Kidney capillary endothelial cell (primary cell): ENCODE measurements at regions not wholly inside any gene's neighbourhood (a gene's known extent, or its start where the extent isn't known, plus 50 kb on each side); places are given as distances from the start of the nearest gene placed in this dataset.

Source experiments
- DNase-seq: peaks from one replicate; pipeline ENCODE4 v3.0.0-alpha.2; 2018; ENCODE audit warnings: low spot score

- DNase-seq, result peak; percentile 94
Measured at GRCh38 chr6:21885532-21886114, 292.1 kb downstream of the SOX4 start.

GRCh38 chr6:21886542-21887151 is 293.1 kb downstream of the SOX4 start:
- DNase-seq, result no peak

DNA sequence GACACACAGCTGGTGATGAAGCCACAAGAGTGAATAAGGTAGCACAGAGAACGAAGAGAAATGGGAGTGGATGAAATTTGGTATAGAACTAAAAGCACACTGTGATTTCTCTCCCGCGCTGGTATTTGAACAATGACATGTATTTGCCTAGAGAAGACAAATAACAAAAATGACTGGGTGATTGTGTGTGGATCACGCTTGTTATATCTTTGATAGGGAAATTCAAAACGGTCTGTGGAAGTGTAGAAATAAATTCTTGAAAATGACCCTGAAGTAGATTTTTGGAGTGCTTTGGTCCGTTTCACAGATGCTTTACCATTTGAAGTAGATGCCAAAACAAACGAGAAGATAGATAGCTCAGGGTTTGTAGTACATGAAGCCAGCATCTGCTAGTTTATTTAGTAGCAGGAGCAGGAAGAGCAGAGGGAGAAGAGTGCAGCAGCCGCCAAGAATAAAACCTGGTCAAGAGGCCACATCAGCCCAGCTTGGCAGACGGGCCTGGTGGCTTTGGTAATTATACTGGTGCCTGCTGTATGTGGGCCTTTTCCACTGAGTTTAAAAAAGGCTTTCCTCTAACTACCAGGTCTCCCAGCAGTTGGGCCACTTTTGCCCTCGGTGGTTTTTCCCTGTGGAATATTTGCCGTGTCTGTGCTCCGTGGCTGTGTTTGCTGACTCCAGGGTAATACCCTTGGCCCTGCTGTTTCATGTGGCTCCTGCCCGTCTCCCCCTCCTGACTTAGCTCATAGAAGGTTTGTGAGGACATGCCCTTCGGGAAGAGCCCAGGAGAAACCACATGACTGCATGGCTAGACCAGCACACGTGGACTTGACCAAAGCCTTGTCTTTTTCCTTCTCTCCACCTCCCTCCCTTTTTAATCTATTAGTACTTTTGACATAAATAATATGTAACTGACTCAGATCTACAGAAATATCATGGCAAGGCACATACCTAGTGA is 294.0 kb downstream of the SOX4 start:
- DNase-seq, result no peak

GRCh38 chr6:21891080-21891479 is 297.5 kb downstream of the SOX4 start:
- DNase-seq, result no peak

GRCh38 chr6:21893793-21894192 is 300.2 kb downstream of the SOX4 start:
- DNase-seq, result no peak

DNA sequence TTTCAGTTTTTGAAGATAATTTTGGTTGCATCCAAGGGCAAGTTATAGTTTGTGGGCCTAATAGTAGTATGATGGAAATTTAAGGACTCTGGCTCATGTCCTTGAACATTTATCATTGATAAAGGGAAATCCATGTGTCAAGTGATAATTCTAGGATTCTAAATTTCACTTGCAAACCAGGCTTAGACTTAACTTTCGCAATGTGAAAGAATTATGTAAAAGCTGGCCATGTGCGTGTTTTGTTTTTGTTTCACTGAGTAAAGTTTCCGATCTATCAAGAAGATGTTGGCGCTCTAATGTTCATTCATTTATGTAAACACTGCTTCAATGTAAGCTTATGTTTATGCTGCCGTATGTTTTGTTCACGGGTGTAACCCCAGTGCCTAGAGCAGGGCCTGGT is 302.0 kb downstream of the SOX4 start:
- no peak for DNase-seq

DNA sequence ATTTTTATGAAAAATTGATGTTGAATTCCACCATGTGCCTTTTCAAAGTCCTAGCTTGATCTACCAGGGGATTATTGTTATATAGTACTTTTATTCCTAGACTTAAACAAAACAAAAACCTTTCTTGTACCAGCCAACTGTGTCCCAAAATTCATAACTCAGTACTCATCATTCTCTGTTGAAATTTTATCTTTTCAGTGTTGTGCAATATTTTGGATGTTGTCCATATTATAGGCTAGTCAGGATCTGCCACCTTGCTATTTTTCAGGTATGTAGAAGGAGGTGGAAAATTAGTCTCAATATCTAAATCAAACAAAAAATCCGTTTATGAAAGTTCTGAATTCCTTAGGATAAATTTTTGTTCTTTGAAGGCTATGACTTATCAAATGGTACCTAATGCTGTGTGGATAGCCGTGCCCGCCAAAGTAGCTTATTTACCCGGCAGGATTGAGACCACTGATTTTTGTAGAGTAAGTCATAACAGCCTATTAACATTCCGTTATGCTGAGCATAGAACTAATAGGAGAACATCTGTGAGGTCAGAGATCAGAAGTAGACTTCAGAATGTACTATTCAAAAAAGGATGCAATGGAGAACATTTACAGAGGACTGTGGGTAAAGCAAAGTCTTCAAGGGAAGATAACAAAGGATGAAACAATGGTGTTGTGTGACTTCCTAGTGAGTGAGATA is 304.7 kb downstream of the SOX4 start:
- no peak for DNase-seq

DNA sequence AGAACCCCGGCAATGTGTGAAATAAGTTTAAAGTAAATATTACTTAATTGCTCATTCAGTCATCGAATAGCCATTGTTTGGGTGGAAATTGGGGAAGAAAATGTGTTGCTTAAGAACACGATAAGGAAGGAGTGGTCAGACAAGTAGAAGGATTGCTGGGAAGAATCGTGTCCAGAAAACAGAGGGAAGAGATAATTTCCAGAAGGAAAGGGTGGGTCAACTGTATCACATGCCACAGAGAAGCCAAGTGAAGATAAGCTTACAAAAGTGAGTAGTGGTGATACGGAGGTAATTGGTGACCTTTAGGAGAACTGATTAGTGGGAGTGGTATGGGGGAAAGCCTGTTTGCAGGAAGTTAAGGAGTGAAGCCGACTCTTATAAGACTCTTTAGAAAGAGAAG is 306.2 kb downstream of the SOX4 start:
- DNase-seq, result no peak

GRCh38 chr6:21900730-21901129 is 307.2 kb downstream of the SOX4 start:
- DNase-seq, result peak; percentile 8

GRCh38 chr6:21902628-21903169 is 309.1 kb downstream of the SOX4 start:
- DNase-seq, result no peak

DNA sequence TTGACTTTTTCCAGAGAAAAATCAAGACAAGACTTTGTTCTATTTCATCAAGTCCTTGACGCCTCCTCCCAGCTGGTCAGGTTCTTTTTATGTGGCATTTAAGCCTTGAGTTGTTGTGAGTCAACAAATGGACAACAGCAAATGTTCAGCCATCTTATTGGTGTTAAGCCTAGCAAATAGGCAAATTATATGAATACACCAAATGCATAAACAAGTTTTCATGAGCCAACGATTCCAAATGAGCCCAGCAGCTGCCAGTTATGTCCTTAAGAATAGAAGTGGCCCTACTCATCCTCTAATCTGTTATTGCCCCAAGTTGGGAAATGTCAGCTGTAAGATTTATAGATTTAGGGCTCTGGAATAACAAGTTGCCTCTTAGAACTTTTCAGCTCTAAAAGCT is 312.0 kb downstream of the SOX4 start:
- DNase-seq, result no peak

- no peak for DNase-seq
Measured at GRCh38 chr6:21906826-21907225, 313.3 kb downstream of the SOX4 start.

GRCh38 chr6:21907291-21907690 is 313.7 kb downstream of the SOX4 start:
- DNase-seq, result no peak

GRCh38 chr6:21908161-21908848 is 314.8 kb downstream of the SOX4 start:
- no peak for DNase-seq

- no peak for DNase-seq
Measured at GRCh38 chr6:21909321-21909720, 315.8 kb downstream of the SOX4 start.

- no peak for DNase-seq
Measured at GRCh38 chr6:21911208-21911607, 317.7 kb downstream of the SOX4 start.

GRCh38 chr6:21912151-21912832 is 318.7 kb downstream of the SOX4 start:
- DNase-seq, result no peak

GRCh38 chr6:21914121-21914973 is 320.8 kb downstream of the SOX4 start:
- DNase-seq, result peak; percentile 30

DNA sequence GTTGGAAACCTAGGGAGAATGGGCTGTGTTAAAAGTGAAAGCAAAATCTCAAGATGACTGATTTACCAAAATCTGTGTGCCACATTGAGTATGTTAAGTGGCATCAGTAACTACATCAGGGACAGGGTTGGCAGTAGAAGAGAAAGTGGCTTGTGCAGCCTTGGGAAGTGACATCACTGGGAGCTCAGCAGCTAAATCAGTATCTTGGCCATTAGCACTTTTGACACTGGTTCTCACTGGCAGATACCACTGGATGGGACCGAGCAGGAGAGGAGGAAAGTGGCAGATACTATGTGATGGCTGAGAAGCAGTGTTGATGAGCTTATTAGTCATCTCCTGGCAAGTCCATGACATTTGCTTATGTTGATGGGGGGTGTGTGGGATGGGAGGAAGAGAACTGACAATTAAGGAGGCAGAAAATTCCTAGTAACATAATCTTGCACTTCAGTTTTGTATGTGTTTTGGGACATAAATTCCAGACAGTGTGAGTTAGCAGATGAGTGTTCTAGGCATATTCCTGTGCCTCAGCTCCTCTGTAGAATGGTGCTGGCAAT is 322.2 kb downstream of the SOX4 start:
- no peak for DNase-seq

GRCh38 chr6:21918041-21918440 is 324.5 kb downstream of the SOX4 start:
- DNase-seq, result no peak
